ENCODE measurements at regions not wholly inside any gene's neighbourhood (a gene's known extent, or its start where the extent isn't known, plus 50 kb on each side); places are given as distances from the start of the nearest gene placed in this dataset.

DNA sequence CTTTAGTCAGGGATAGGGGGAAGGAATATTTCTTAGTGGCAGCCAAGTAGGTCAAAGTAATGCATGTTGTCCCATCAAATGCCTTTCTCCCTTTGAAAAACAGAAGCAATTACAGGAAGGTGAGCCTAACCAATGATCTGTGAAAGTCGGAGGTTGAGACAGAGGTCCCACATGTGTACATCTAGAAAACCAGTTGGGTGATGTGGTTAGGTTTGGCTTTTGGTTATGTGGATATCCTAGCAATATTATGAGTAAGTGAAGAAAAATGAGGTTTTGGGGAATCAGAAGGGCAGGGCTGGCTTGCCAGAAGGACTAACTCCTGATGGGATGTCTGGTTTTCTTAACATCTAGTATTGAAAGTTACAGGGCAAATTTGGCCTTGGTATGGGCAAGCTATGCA lies 63.4 kb upstream of the PALM2AKAP2 start:
- no peak overlapping the region for H2AFZ ChIP-seq
- H3K27ac ChIP-seq, result peak overlapping the region; percentile 87
- DNase-seq, result peak; percentile 65 to 97
- no peaks in the 10 kb centered on the region for H3K79me2 ChIP-seq (ENCODE audit: low read depth)
- TF ChIP-seq EZH2 (IDR thresholded peaks at IDR 0.05; ENCODE audit: low read depth), result no peak
- TF ChIP-seq, protein P1, sequence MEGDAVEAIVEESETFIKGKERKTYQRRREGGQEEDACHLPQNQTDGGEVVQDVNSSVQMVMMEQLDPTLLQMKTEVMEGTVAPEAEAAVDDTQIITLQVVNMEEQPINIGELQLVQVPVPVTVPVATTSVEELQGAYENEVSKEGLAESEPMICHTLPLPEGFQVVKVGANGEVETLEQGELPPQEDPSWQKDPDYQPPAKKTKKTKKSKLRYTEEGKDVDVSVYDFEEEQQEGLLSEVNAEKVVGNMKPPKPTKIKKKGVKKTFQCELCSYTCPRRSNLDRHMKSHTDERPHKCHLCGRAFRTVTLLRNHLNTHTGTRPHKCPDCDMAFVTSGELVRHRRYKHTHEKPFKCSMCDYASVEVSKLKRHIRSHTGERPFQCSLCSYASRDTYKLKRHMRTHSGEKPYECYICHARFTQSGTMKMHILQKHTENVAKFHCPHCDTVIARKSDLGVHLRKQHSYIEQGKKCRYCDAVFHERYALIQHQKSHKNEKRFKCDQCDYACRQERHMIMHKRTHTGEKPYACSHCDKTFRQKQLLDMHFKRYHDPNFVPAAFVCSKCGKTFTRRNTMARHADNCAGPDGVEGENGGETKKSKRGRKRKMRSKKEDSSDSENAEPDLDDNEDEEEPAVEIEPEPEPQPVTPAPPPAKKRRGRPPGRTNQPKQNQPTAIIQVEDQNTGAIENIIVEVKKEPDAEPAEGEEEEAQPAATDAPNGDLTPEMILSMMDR (conservative IDR thresholded peaks at IDR 0.05), result no peak
- H3K4me3 ChIP-seq, result peak overlapping the region; percentile 6; the same call in 1 of the 2 replicates
- H3F3A ChIP-seq (ENCODE audit: insufficient read depth, low read depth), result peaks cover 22% of the 10 kb centered on the region
- no peaks in the 10 kb centered on the region for H4K20me1 ChIP-seq (ENCODE audit: insufficient read depth)
- CTCF ChIA-PET, result no interaction called here
- no peaks in the 10 kb centered on the region for H3K27me3 ChIP-seq (ENCODE audit: insufficient read depth, low read depth)
- H3K9me3 ChIP-seq (ENCODE audit: insufficient read depth, low read depth), result no peaks in the 10 kb centered on the region
- no peaks in the 10 kb centered on the region for H3K36me3 ChIP-seq (ENCODE audit: low read depth)
- H3K4me1 ChIP-seq (replicated peaks; ENCODE audit: insufficient read depth), result peaks cover 43% of the 10 kb centered on the region
- POLR2A ChIA-PET (ENCODE audit: unreplicated experiment), result interaction anchor here (0.6 kb wide), 1 partner anchor 48 kb away, joined by 3 read pairs; no protein-coding TSS in a partner anchor
- intact Hi-C loops (cut with micrococcal nuclease; ENCODE audit: unreplicated experiment), result loop anchor here (5.0 kb wide), 2 partner anchors 56 to 101 kb away; no protein-coding TSS in a partner anchor
- BruUV-seq (replicated peaks), result no TSS peak
- H3K4me2 ChIP-seq, result peak overlapping the region; percentile 74
- no peaks in the 10 kb centered on the region for H3K9me2 ChIP-seq (ENCODE audit: insufficient read depth)

DNA sequence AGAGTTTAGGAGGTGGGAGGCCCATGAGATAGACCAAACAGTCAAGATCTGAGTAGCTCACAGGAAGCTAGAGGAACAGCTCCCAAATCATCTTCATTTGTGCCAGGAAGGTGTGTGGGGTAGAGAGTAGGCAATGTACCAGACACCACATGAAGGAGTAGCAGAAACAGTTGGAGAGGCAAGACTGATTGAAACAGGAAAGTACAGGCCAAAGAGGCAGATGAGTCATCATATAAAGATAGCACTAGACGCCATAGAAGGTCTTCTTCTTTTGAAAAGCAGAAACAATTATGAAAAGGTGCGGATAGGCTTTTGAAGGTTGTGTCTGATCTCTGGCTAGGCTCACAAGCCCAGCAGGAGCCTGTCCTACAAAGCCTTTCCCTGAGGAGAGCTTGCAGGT lies 62.7 kb upstream of the PALM2AKAP2 start:
- Histone ChIP-seq H3K4me1 (replicated peaks; ENCODE audit: insufficient read depth) (peaks cover 43% of the 10 kb centered on the region), H3K36me3 (ENCODE audit: low read depth) (no peaks in the 10 kb centered on the region), H3K27me3 (ENCODE audit: insufficient read depth, low read depth) (no peaks in the 10 kb centered on the region), H2AFZ (no peak overlapping the region), H3K4me2 (peak overlapping the region; percentile 74), H3K4me3 (no peak overlapping the region), H3K9me2 (ENCODE audit: insufficient read depth) (no peaks in the 10 kb centered on the region), H3F3A (ENCODE audit: insufficient read depth, low read depth) (peaks cover 22% of the 10 kb centered on the region), H3K79me2 (ENCODE audit: low read depth) (no peaks in the 10 kb centered on the region), H3K27ac (peak overlapping the region; percentile 87), H3K9me3 (ENCODE audit: insufficient read depth, low read depth) (no peaks in the 10 kb centered on the region), H4K20me1 (ENCODE audit: insufficient read depth) (no peaks in the 10 kb centered on the region)
- no peak for DNase-seq
- no peak for TF ChIP-seq EZH2 (IDR thresholded peaks at IDR 0.05; ENCODE audit: low read depth)
- TF ChIP-seq, protein P1 (conservative IDR thresholded peaks at IDR 0.05), result no peak
- BruUV-seq (replicated peaks), result TSS peak; percentile 74
- intact Hi-C loops (cut with micrococcal nuclease; ENCODE audit: unreplicated experiment), result loop anchor here (5.0 kb wide), 2 partner anchors 55 to 100 kb away; no protein-coding TSS in a partner anchor
- ChIA-PET CTCF (no interaction called here), POLR2A (ENCODE audit: unreplicated experiment) (no interaction called here)

DNA sequence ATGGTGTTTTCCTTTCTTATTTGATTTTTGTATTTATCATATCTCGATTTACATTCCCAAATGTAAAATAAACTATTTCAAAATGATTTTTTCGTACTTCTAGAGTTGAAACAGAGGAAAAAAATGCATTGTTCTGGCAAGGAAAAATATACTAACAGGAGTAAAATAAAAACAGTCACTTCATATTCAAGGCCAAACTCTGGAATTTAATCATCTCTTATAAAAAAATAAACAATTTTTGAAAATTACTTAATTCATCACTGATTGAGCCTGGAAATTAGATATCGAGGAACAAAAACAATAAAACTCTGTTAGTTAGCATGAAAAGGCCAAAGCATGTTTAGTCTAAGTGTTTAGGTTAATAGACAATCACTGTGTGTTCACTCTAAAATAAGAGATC lies 61.1 kb upstream of the PALM2AKAP2 start:
- Histone ChIP-seq H3K27ac (no peak overlapping the region), H3K9me2 (ENCODE audit: insufficient read depth) (no peaks in the 10 kb centered on the region), H3K36me3 (ENCODE audit: low read depth) (no peaks in the 10 kb centered on the region), H3F3A (ENCODE audit: insufficient read depth, low read depth) (peaks cover 22% of the 10 kb centered on the region), H3K79me2 (ENCODE audit: low read depth) (no peaks in the 10 kb centered on the region), H3K9me3 (ENCODE audit: insufficient read depth, low read depth) (no peaks in the 10 kb centered on the region), H3K27me3 (ENCODE audit: insufficient read depth, low read depth) (no peaks in the 10 kb centered on the region), H3K4me1 (replicated peaks; ENCODE audit: insufficient read depth) (peaks cover 43% of the 10 kb centered on the region), H3K4me2 (peak overlapping the region; percentile 16; the same call in 1 of the 2 replicates), H4K20me1 (ENCODE audit: insufficient read depth) (no peaks in the 10 kb centered on the region), H3K4me3 (no peak overlapping the region), H2AFZ (no peak overlapping the region)
- intact Hi-C loops (cut with micrococcal nuclease; ENCODE audit: unreplicated experiment), result loop anchor here (5.0 kb wide), 2 partner anchors 53 to 98 kb away; no protein-coding TSS in a partner anchor
- BruUV-seq (replicated peaks), result no TSS peak
- no peak for DNase-seq
- ChIA-PET POLR2A (ENCODE audit: unreplicated experiment) (no interaction called here), CTCF (no interaction called here)
- no peak for TF ChIP-seq EZH2 (IDR thresholded peaks at IDR 0.05; ENCODE audit: low read depth)

DNA sequence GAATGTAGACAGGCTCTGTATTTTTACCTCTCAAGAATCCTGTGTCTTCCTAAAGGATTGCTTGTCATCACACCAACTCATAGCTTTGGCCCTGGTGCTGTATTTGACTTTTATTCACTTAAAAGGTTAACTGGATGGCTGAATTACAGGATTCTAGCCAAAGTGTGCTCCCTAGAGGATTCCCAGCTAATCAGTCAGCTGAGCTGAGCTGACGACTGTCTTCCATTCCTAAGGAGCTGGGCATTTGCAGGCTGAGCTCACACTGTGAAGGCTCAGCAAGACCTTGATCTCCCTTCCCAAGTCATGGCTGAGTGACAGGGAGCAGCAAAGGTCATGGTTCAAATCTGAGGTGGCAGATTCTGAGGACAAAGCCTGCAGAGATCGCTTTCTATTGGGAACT lies 59.0 kb upstream of the PALM2AKAP2 start:
- DNase-seq, result no peak
- peaks cover 32% of the 10 kb centered on the region for H3K4me1 ChIP-seq (replicated peaks; ENCODE audit: insufficient read depth)
- no peak overlapping the region for H3K4me3 ChIP-seq
- no peak overlapping the region for H2AFZ ChIP-seq
- ChIA-PET CTCF (no interaction called here), POLR2A (ENCODE audit: unreplicated experiment) (interaction anchor here (0.6 kb wide), 1 partner anchor 14 kb away, joined by 3 read pairs; no protein-coding TSS in a partner anchor)
- H3F3A ChIP-seq (ENCODE audit: insufficient read depth, low read depth), result peaks cover 21% of the 10 kb centered on the region
- H3K36me3 ChIP-seq (ENCODE audit: low read depth), result no peaks in the 10 kb centered on the region
- intact Hi-C loops (cut with micrococcal nuclease; ENCODE audit: unreplicated experiment), result no loop called here
- no peak overlapping the region for H3K27ac ChIP-seq
- H4K20me1 ChIP-seq (ENCODE audit: insufficient read depth), result no peaks in the 10 kb centered on the region
- TF ChIP-seq, protein P1 (conservative IDR thresholded peaks at IDR 0.05), result no peak
- no peak for TF ChIP-seq EZH2 (IDR thresholded peaks at IDR 0.05; ENCODE audit: low read depth)
- H3K27me3 ChIP-seq (ENCODE audit: insufficient read depth, low read depth), result no peaks in the 10 kb centered on the region
- BruUV-seq (replicated peaks), result no TSS peak
- no peak overlapping the region for H3K4me2 ChIP-seq
- H3K9me3 ChIP-seq (ENCODE audit: insufficient read depth, low read depth), result 0 out of 2 replicates have a peak, but pooled peaks cover 3% of the 10 kb centered on the region
- no peaks in the 10 kb centered on the region for H3K9me2 ChIP-seq (ENCODE audit: insufficient read depth)
- no peaks in the 10 kb centered on the region for H3K79me2 ChIP-seq (ENCODE audit: low read depth)
